ENCODE measurements at regions not wholly inside any gene's neighbourhood (a gene's known extent, or its start where the extent isn't known, plus 50 kb on each side); places are given as distances from the start of the nearest gene placed in this dataset.

DNA sequence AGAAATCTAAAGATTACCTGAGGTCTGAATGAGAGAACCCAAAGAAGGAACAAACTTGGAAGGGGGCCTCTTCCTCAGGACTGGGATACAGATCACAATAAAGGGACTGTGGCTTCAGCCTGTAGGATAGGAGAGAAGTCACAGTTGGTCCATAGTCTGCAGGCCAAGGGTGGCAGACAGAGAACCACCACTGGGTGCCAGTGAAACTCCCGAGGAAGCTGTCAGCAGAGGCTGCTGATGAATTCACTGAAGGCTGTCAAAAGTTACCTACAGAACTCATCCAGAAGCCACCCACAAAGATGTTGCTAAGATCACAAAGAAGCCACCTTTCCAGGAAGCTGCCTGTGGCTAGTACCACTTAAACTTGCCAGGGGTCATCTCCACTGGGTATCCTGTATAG lies 78.5 kb downstream of the TMCO5A start:
- dilution Hi-C loops (cut with MboI; ENCODE audit: extremely low pct_ligation_motif_present, low sequenced_read_pairs) (loop anchor here (25.0 kb wide), 1 partner anchor 349 kb away; no protein-coding TSS in a partner anchor), intact Hi-C loops (cut with micrococcal nuclease) (no loop called here)
- H4K20me1 ChIP-seq (replicated peaks; ENCODE audit: control insufficient read depth, extremely low read depth, insufficient read depth, low read length), result no peaks in the 10 kb centered on the region
- no peaks in the 10 kb centered on the region for H3K36me3 ChIP-seq (ENCODE audit: control insufficient read depth in 2 of 2, extremely low read depth in 1 of 2, insufficient read depth in 2 of 2, low read length in 2 of 2)
- BruUV-seq (replicated peaks), result no TSS peak
- H2AFZ ChIP-seq (ENCODE audit: low read depth, low read length), result no peak overlapping the region
- no peak overlapping the region for H3K4me3 ChIP-seq (replicated peaks in 1 of 3; ENCODE audit: insufficient read depth in 1 of 3, low read depth in 1 of 3, low read length in 3 of 3)
- no peaks in the 10 kb centered on the region for H3K4me1 ChIP-seq (ENCODE audit: control insufficient read depth, extremely low read depth, insufficient read depth, low read length)
- ChIA-PET POLR2A (no interaction called here), CTCF (interaction anchor here (1.3 to 1.5 kb wide), 2 partner anchors 9 to 342 kb away, joined by 3 to 6 read pairs; no protein-coding TSS in a partner anchor)
- H3K4me2 ChIP-seq (ENCODE audit: insufficient read depth, low read length), result no peak overlapping the region
- no peak overlapping the region for H3K9ac ChIP-seq (replicated peaks; ENCODE audit: extremely low read depth, insufficient read depth, low read length)
- no peaks in the 10 kb centered on the region for H3K9me3 ChIP-seq (replicated peaks; ENCODE audit: control insufficient read depth, insufficient read depth, low read length)
- H3K9me1 ChIP-seq (replicated peaks; ENCODE audit: control insufficient read depth, extremely low read depth, insufficient read depth, low read length), result no peaks in the 10 kb centered on the region
- FAIRE-seq (no peak), DNase-seq (ENCODE audit: low read depth, low spot score) (no peak)
- no peak overlapping the region for H3K27ac ChIP-seq (ENCODE audit: insufficient read depth, low read depth, low read length)
- H3K79me2 ChIP-seq (ENCODE audit: control insufficient read depth, insufficient read depth, low read length), result no peaks in the 10 kb centered on the region
- peaks cover 6 to 8% of the 10 kb centered on the region in 2 experiments for H3K27me3 ChIP-seq (ENCODE audit: control insufficient read depth in 2 of 2, insufficient read depth in 2 of 2, low read length in 2 of 2)
- no peak for TF ChIP-seq JUN (IDR thresholded peaks at IDR 0.05; ENCODE audit: borderline replicate concordance, insufficient read depth, insufficient read length, low read depth)
- no peak for TF ChIP-seq MAX (IDR thresholded peaks at IDR 0.05; ENCODE audit: insufficient read depth, insufficient read length)
- no peak for TF ChIP-seq FOS (IDR thresholded peaks at IDR 0.05; ENCODE audit: borderline replicate concordance, insufficient read depth, low read length)
- no peak for TF ChIP-seq GATA2 (IDR thresholded peaks at IDR 0.05; ENCODE audit: insufficient read depth, insufficient read length, low read depth, low read length)
- no peak for TF ChIP-seq POLR2A (IDR thresholded peaks at IDR 0.05; ENCODE audit: low read depth, low read length)
- no peak for TF ChIP-seq POLR2AphosphoS5 (IDR thresholded peaks at IDR 0.05; ENCODE audit: insufficient read depth, low read depth, low read length)
- TF ChIP-seq MYC (IDR thresholded peaks at IDR 0.05; ENCODE audit: low read depth, low read length), result no peak
- no peak for TF ChIP-seq CTCF (IDR thresholded peaks at IDR 0.05; ENCODE audit: extremely low read depth in 1 of 2, insufficient read depth in 1 of 2, low read depth in 1 of 2, low read length in 2 of 2)
- no peak for TF ChIP-seq EZH2 (IDR thresholded peaks at IDR 0.05; ENCODE audit: borderline replicate concordance, low read depth, low read length, severe bottlenecking)

Data from endothelial cell of umbilical vein (primary cell).